Transverse colon (tissue), 4 donors: ENCODE measurements at regions not wholly inside any gene's neighbourhood (a gene's known extent, or its start where the extent isn't known, plus 50 kb on each side); places are given as distances from the start of the nearest gene placed in this dataset.

Source experiments
- EP300 ChIP-seq: sonication (generic); formaldehyde crosslinking; IDR thresholded peaks from one replicate; pipeline ENCODE4 v1.6.1; 2017; ENCODE audit warnings: antibody characterized with exemption, low read depth
- POLR2A ChIP-seq: fragments of 450-650 bp; IDR thresholded peaks from one replicate; pipeline ENCODE4 v1.6.1; 2016; ENCODE audit warnings: antibody characterized with exemption, mild to moderate bottlenecking, moderate library complexity
- POLR2AphosphoS5 ChIP-seq, 3 donors: sonication (generic); formaldehyde crosslinking; IDR thresholded peaks; one replicate each; pipeline ENCODE4 v1.6.1; 2016; ENCODE audit warnings: antibody characterized with exemption in 3 of 3
- TF ChIP-seq, protein P1 (sequence below), 5 experiments: fragments of 200-600 bp in 3 of 5; fragments of 450-650 bp in 2 of 5; sonication (generic) in 3 of 5; IDR thresholded peaks; 1 replicate in 2 of 5; 2 replicates in 3 of 5; pipeline ENCODE4 v1.5.1; 2016 to 2017; ENCODE audit warnings: antibody characterized with exemption in 5 of 5, inconsistent platforms in 3 of 5, mild to moderate bottlenecking in 2 of 5, moderate library complexity in 1 of 5

DNA sequence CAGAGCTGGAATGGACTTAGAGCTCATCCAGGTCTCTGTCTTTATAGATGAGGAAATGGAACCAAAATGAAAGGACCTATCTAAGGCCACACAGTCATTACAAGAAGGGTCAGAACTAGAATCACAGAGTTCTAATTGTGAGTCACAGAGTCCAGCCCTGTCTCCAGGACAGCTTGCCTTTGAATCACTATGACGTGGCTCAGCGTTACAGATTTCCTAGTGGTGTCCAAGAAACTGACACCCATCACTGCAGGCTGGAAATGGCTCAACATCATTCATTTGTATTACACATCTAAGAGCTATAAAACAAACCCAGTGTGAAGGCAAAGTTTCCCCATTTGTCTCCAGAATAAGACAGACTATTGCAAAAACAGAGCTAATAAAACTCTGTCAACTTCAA, 164.3 kb upstream of the SIX2 start:
- TF ChIP-seq, protein P1, sequence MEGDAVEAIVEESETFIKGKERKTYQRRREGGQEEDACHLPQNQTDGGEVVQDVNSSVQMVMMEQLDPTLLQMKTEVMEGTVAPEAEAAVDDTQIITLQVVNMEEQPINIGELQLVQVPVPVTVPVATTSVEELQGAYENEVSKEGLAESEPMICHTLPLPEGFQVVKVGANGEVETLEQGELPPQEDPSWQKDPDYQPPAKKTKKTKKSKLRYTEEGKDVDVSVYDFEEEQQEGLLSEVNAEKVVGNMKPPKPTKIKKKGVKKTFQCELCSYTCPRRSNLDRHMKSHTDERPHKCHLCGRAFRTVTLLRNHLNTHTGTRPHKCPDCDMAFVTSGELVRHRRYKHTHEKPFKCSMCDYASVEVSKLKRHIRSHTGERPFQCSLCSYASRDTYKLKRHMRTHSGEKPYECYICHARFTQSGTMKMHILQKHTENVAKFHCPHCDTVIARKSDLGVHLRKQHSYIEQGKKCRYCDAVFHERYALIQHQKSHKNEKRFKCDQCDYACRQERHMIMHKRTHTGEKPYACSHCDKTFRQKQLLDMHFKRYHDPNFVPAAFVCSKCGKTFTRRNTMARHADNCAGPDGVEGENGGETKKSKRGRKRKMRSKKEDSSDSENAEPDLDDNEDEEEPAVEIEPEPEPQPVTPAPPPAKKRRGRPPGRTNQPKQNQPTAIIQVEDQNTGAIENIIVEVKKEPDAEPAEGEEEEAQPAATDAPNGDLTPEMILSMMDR (IDR thresholded peaks at IDR 0.05) = no peak
- no peak for TF ChIP-seq POLR2AphosphoS5 (IDR thresholded peaks at IDR 0.05)
- TF ChIP-seq POLR2A = no peak
- TF ChIP-seq EP300 = no peak
